GM12878 (cell line): ENCODE measurements at regions not wholly inside any gene's neighbourhood (a gene's known extent, or its start where the extent isn't known, plus 50 kb on each side); places are given as distances from the start of the nearest gene placed in this dataset.

Source experiments
- ATAC-seq: fragments of 200-7000 bp; cut with Tn5 transposase; 3 replicates; pipeline ENCODE4 v1.9.1; 2020; ENCODE audit warnings: mild to moderate bottlenecking, moderate library complexity
- BruUV-seq: library from RNA; stranded (reverse); fragments of 400-500 nt; replicated peaks from 2 replicates; lab custom pipeline; 2021; lab: Mats Ljungman, UMichigan
- CTCF ChIA-PET: fragments of 300-600 bp; sonication (Branson Sonifier 250); formaldehyde crosslinking; extraction: SDS; loops from one replicate; lab custom pipeline; 2021; ENCODE audit warnings: inconsistent platforms; lab: Yijun Ruan, JAX
- POLR2A ChIA-PET: fragments of 350-600 bp; formaldehyde crosslinking; extraction: SDS; loops from one replicate; lab custom pipeline; 2021; ENCODE audit warnings: inconsistent platforms; lab: Charles Lee
- RAD21 ChIA-PET: fragments of 300-600 bp; sonication (Branson Sonifier 250); formaldehyde crosslinking; loops from one replicate; lab custom pipeline; 2023; ENCODE audit warnings: antibody characterized with exemption; ENCODE audit not compliant: unreplicated experiment; lab: Charles Lee
- SMC1A ChIA-PET: fragments of 300-600 bp; sonication (Branson Sonifier 250); formaldehyde crosslinking; loops from one replicate; lab custom pipeline; 2023; ENCODE audit not compliant: unreplicated experiment, uncharacterized antibody; lab: Charles Lee
- DNase-seq: peaks from one replicate; pipeline ENCODE4 v3.0.0-alpha.2; 2011; ENCODE audit warnings: low read depth, low spot score
- FAIRE-seq: peaks from 3 replicates; lab custom pipeline; 2011; peaks lifted over from hg19 to GRCh38; lab: Jason Lieb, UNC
- H2AFZ ChIP-seq: 2 replicates; pipeline ENCODE4 v1.6.0; 2011; ENCODE audit warnings: low read depth, low read length, control low read depth; ENCODE audit not compliant: control insufficient read depth
- H3K27ac ChIP-seq: 2 replicates; pipeline ENCODE4 v1.5.1; 2011; ENCODE audit warnings: control low read depth; ENCODE audit not compliant: control insufficient read depth, insufficient read depth
- H3K27me3 ChIP-seq, 2 experiments: replicated peaks in 1 of 2; 2 replicates each; pipeline versions ENCODE4 v1.6.0 to v1.6.1; 2011; ENCODE audit warnings: low read length in 1 of 2; ENCODE audit not compliant: control insufficient read depth in 2 of 2, insufficient read depth in 2 of 2
- H3K36me3 ChIP-seq, 2 experiments: 2 replicates each; pipeline ENCODE4 v1.5.1; 2011; ENCODE audit warnings: low read length in 1 of 2; ENCODE audit not compliant: control insufficient read depth in 2 of 2, insufficient read depth in 2 of 2
- H3K4me1 ChIP-seq: 2 replicates; pipeline ENCODE4 v1.6.1; 2011; ENCODE audit warnings: mild to moderate bottlenecking, low read length, moderate library complexity, mixed read lengths; ENCODE audit not compliant: control insufficient read depth, insufficient read depth
- H3K4me2 ChIP-seq: 2 replicates; pipeline ENCODE4 v1.6.0; 2011; ENCODE audit warnings: control low read depth; ENCODE audit not compliant: control insufficient read depth, insufficient read depth
- H3K4me3 ChIP-seq: fragments of 200-600 bp; sonication (generic); 2 replicates; pipeline ENCODE4 v1.5.1; 2016
- H3K79me2 ChIP-seq: 2 replicates; pipeline ENCODE4 v1.6.0; 2011; ENCODE audit warnings: low read length; ENCODE audit not compliant: control insufficient read depth, insufficient read depth
- H3K9ac ChIP-seq: 2 replicates; pipeline ENCODE4 v1.8.0; 2011; ENCODE audit warnings: low read length, control low read depth, mixed read lengths; ENCODE audit not compliant: control insufficient read depth, insufficient read depth
- H3K9me3 ChIP-seq: replicated peaks from 3 replicates; pipeline ENCODE4 v1.5.1; 2011; ENCODE audit warnings: mild to moderate bottlenecking, low read length; ENCODE audit not compliant: control insufficient read depth, insufficient read depth
- H4K20me1 ChIP-seq: 2 replicates; pipeline ENCODE4 v1.6.0; 2011; ENCODE audit not compliant: control insufficient read depth, insufficient read depth
- BHLHE40 ChIP-seq, 2 experiments: fragments of 450-650 bp in 1 of 2; IDR thresholded peaks; 2 replicates each; pipeline ENCODE4 v1.6.1; 2011 to 2017; ENCODE audit warnings: low read depth in 2 of 2, borderline replicate concordance in 1 of 2, improper control_type of control experiment in 1 of 2, low read length in 1 of 2, mild to moderate bottlenecking in 1 of 2
- CREB1 ChIP-seq: IDR thresholded peaks from 2 replicates; pipeline ENCODE4 v1.6.1; 2012; ENCODE audit warnings: low read depth, mild to moderate bottlenecking, inconsistent platforms
- E2F8 ChIP-seq: fragments of 450-650 bp; IDR thresholded peaks from 2 replicates; pipeline ENCODE4 v1.6.1; 2018; ENCODE audit warnings: mild to moderate bottlenecking, low read depth, moderate library complexity; ENCODE audit not compliant: partially characterized antibody
- ETV6 ChIP-seq, 2 experiments: fragments of 450-650 bp in 1 of 2; IDR thresholded peaks in 1 of 2; conservative IDR thresholded peaks in 1 of 2; 2 replicates each; pipeline ENCODE4 v1.6.1; 2014; ENCODE audit warnings: antibody characterized with exemption in 1 of 2, borderline replicate concordance in 1 of 2, low read depth in 1 of 2, mild to moderate bottlenecking in 1 of 2, moderate library complexity in 1 of 2
- JUNB ChIP-seq: IDR thresholded peaks from 2 replicates; pipeline ENCODE4 v1.6.1; 2016; ENCODE audit warnings: antibody characterized with exemption, mild to moderate bottlenecking
- STAT3 ChIP-seq: IDR thresholded peaks from 2 replicates; pipeline ENCODE4 v1.6.1; 2011; ENCODE audit warnings: low read depth, low read length, improper control_type of control experiment
- TBL1XR1 ChIP-seq: IDR thresholded peaks from 2 replicates; pipeline ENCODE4 v1.6.1; 2012; ENCODE audit warnings: low read depth, low read length, improper control_type of control experiment
- ZBED1 ChIP-seq: IDR thresholded peaks from 2 replicates; pipeline ENCODE4 v1.6.1; 2016; ENCODE audit warnings: borderline replicate concordance
- ZNF687 ChIP-seq: fragments of 450-650 bp; IDR thresholded peaks from 2 replicates; pipeline ENCODE4 v1.6.1; 2017; ENCODE audit warnings: mild to moderate bottlenecking, moderate library complexity
- WGBS: methylation state at CpG from one replicate; pipeline ENCODE4 v1.1.6; 2016; ENCODE audit warnings: low lambda C conversion rate; ENCODE audit not compliant: insufficient replicate concordance, insufficient coverage; ENCODE audit errors: missing lambda C conversion rate; 5-methylcytosine and 5-hydroxymethylcytosine counted together
- in situ Hi-C: fragments of 300-500 bp; cut with MboI; formaldehyde crosslinking; loops from 9 replicates; pipeline ENCODE4 v1.14.3; 2018; ENCODE audit warnings: mixed read lengths
- intact Hi-C: fragments of 100-400 bp; cut with micrococcal nuclease; formaldehyde crosslinking; loops from one replicate; pipeline ENCODE4 v1.14.2; 2022; ENCODE audit not compliant: unreplicated experiment

DNA sequence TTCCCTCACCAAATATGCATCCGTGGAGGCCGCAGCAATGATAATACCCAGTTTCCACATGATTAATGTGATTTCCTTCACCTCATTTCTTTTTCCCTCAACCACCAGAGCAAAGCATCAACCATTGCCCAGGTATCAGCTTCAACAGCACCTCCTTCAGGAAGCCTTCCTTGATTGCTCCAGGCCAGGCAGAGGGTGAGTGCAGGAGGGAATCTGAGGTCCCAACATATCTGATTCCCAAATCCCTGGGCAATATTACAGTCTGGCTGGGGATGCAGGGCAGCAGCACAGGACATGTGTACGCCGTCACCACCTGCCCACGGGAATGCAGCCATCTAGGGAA is 142.4 kb upstream of the MYCN start (continued):
- no peak for TF ChIP-seq STAT3

DNA sequence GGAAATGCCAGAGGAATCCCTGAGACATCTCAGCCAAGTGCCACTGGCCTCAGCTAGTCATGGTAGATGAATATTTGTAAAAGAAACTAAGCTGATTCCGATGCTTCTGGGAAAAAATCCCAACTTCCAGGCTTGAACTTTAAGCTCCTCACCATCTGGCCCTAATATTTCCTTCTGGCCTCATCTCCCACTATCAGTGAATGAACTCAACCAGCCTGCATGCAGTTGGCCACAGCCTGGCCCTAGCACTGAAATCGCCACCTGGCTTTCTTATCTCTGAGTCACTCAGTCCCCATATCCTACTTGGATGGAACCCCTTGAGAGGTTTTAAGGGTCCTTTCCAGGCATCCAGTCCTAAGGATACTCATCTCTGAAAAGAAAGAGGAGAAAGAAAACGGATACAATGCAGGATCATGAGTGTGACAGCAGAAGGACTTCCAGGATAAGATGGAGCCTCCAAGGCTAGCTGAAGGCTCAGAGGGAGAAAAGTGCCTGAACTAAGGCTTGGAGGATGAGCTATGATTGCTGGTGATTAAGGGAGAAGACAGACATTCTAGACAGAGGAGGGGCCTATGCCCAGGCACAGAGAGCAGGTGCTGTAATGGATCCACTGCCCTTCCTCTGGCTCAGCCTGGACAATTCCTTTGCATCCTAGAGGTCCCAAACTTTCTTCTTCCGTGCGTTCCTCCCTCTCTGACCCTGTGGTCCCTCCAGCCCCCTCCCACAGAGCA is 141.5 kb upstream of the MYCN start:
- Histone ChIP-seq H3K9me3 (no peaks in the 10 kb centered on the region), H3K4me1 (no peaks in the 10 kb centered on the region), H3K4me3 (no peak overlapping the region), H3K4me2 (no peak overlapping the region), H2AFZ (no peak overlapping the region), H4K20me1 (no peaks in the 10 kb centered on the region), H3K27me3 (peaks cover 2 to 3% of the 10 kb centered on the region in 2 experiments; a peak in 2 of 4 replicates), H3K79me2 (no peaks in the 10 kb centered on the region), H3K27ac (no peak overlapping the region), H3K36me3 (no peaks in the 10 kb centered on the region), H3K9ac (no peak overlapping the region)
- RAD21 ChIA-PET: no interaction called here
- POLR2A ChIA-PET: no interaction called here
- FAIRE-seq: no peak
- no peak for TF ChIP-seq ZNF687
- TF ChIP-seq CREB1: no peak
- TF ChIP-seq TBL1XR1: no peak
- TF ChIP-seq ETV6 (conservative IDR thresholded peaks at IDR 0.05 in 1 of 2, IDR thresholded peaks at IDR 0.05 in 1 of 2; ENCODE audit: borderline replicate concordance in 1 of 2, low read depth in 1 of 2): no peak
- TF ChIP-seq ZBED1: no peak
- no peak for TF ChIP-seq E2F8
- no peak for TF ChIP-seq BHLHE40 (IDR thresholded peaks at IDR 0.05; ENCODE audit: borderline replicate concordance in 1 of 2, low read depth in 2 of 2, low read length in 1 of 2)
- TF ChIP-seq JUNB: no peak
- ATAC-seq: no peak
- no TSS peak for BruUV-seq
- intact Hi-C loops (no loop called here), in situ Hi-C loops (no loop called here)
- SMC1A ChIA-PET: interaction anchor here (1.3 kb wide), 1 partner anchor 259 kb away, joined by 3 read pairs; no protein-coding TSS in a partner anchor
- CTCF ChIA-PET: no interaction called here
- no peak for DNase-seq
- 51% methylated on average over 5 of the region's 5 CpGs for WGBS
